HCT116 (cell line): ENCODE measurements at regions not wholly inside any gene's neighbourhood (a gene's known extent, or its start where the extent isn't known, plus 50 kb on each side); places are given as distances from the start of the nearest gene placed in this dataset.

Experiments used
- ATAC-seq: fragments of 200-7000 bp; cut with Tn5 transposase; 2 replicates; pipeline ENCODE4 v1.9.1; 2020; ENCODE audit warnings: mild to moderate bottlenecking, moderate library complexity
- BruUV-seq: library from RNA; stranded (reverse); fragments of 400-500 nt; replicated peaks from 2 replicates; lab custom pipeline; 2021; lab: Mats Ljungman, UMichigan
- CTCF ChIA-PET: fragments of 300-600 bp; sonication (Branson Sonifier 250); formaldehyde crosslinking; loops from one replicate; lab custom pipeline; 2021; ENCODE audit warnings: antibody characterized with exemption; lab: Charles Lee
- POLR2A ChIA-PET: fragments of 300-600, 350-600 bp; sonication (Branson Sonifier 250); formaldehyde crosslinking; loops from one replicate; lab custom pipeline; 2021; ENCODE audit warnings: antibody characterized with exemption; lab: Charles Lee
- RAD21 ChIA-PET, 2 experiments: fragments of 300-600 bp; sonication (Branson Sonifier 250); formaldehyde crosslinking; loops; one replicate each; lab custom pipeline; 2023; ENCODE audit warnings: low total read pairs in 2 of 2; ENCODE audit not compliant: uncharacterized antibody in 2 of 2, unreplicated experiment in 2 of 2, low non-redundant PET in 1 of 2; lab: Charles Lee
- DNase-seq: peaks from one replicate; pipeline ENCODE4 v3.0.0-alpha.2; 2010; ENCODE audit warnings: low read depth, low spot score
- H2AFZ ChIP-seq: fragments of 200-600 bp; shearing (Covaris generic), sonication (generic); 2 replicates; pipeline ENCODE4 v1.6.1; 2017; ENCODE audit warnings: low read depth, mixed run types, mixed read lengths, antibody characterized with exemption, low read length; ENCODE audit not compliant: poor library complexity, severe bottlenecking
- H3K27ac ChIP-seq: 2 replicates; pipeline ENCODE4 v1.5.1; 2012; ENCODE audit warnings: low read depth, low read length
- H3K27me3 ChIP-seq: fragments of 200-600 bp; sonication (generic); 2 replicates; pipeline ENCODE4 v1.6.1; 2016; ENCODE audit warnings: mixed run types, low read length, mixed read lengths; ENCODE audit not compliant: insufficient read depth
- H3K36me3 ChIP-seq, 2 experiments: fragments of 200-500 bp in 1 of 2; fragments of 200-600 bp in 1 of 2; sonication (Bioruptor generic) in 1 of 2; sonication (generic) in 1 of 2; 2 replicates each; pipeline versions ENCODE4 v1.5.1 to v1.6.1; 2014 to 2016; ENCODE audit warnings: low read length in 2 of 2, inconsistent platforms in 1 of 2, mixed read lengths in 1 of 2, mixed run types in 1 of 2; ENCODE audit not compliant: insufficient read depth in 2 of 2, control insufficient read depth in 1 of 2
- H3K4me1 ChIP-seq, 2 experiments: fragments of 200-600 bp in 1 of 2; sonication (generic) in 1 of 2; 2 replicates each; pipeline versions ENCODE4 v1.5.1 to v1.6.1; 2012 to 2017; ENCODE audit warnings: low read length in 2 of 2, inconsistent platforms in 1 of 2, mild to moderate bottlenecking in 1 of 2, mixed read lengths in 1 of 2, mixed run types in 1 of 2, moderate library complexity in 1 of 2; ENCODE audit not compliant: insufficient read depth in 2 of 2, control insufficient read depth in 1 of 2
- H3K4me2 ChIP-seq: fragments of 200-600 bp; sonication (generic); 2 replicates; pipeline ENCODE4 v1.6.1; 2017; ENCODE audit warnings: mixed run types, low read length, mixed read lengths
- H3K4me3 ChIP-seq, 2 experiments: fragments of 200-600 bp in 1 of 2; sonication (generic) in 1 of 2; replicated peaks in 1 of 2; 2 replicates each; pipeline ENCODE4 v1.5.1; 2011 to 2016; ENCODE audit warnings: low read length in 2 of 2, control low read depth in 1 of 2, low read depth in 1 of 2, mild to moderate bottlenecking in 1 of 2, mixed read lengths in 1 of 2, mixed run types in 1 of 2
- H3K79me2 ChIP-seq: fragments of 200-600 bp; sonication (generic); 2 replicates; pipeline ENCODE4 v1.6.1; 2017; ENCODE audit warnings: mild to moderate bottlenecking, mixed run types, low read length, moderate library complexity, mixed read lengths; ENCODE audit not compliant: insufficient read depth
- H3K9ac ChIP-seq: fragments of 200-600 bp; sonication (generic); 2 replicates; pipeline ENCODE4 v1.6.1; 2016; ENCODE audit warnings: low read length, mixed read lengths
- H3K9me2 ChIP-seq: fragments of 200-600 bp; sonication (generic), shearing (Covaris generic); 2 replicates; pipeline ENCODE4 v1.6.1; 2017; ENCODE audit warnings: mixed run types, mild to moderate bottlenecking, moderate library complexity; ENCODE audit not compliant: insufficient read depth
- H3K9me3 ChIP-seq, 2 experiments: fragments of 200-500 bp in 1 of 2; fragments of 200-600 bp in 1 of 2; sonication (Bioruptor generic) in 1 of 2; sonication (generic) in 1 of 2; 2 replicates each; pipeline ENCODE4 v1.6.1; 2014 to 2017; ENCODE audit warnings: low read length in 2 of 2, mixed read lengths in 2 of 2, inconsistent platforms in 1 of 2, low read depth in 1 of 2, mild to moderate bottlenecking in 1 of 2, mixed run types in 1 of 2, moderate library complexity in 1 of 2; ENCODE audit not compliant: control insufficient read depth in 1 of 2, insufficient read depth in 1 of 2
- H4K20me1 ChIP-seq: fragments of 200-600 bp; sonication (generic), shearing (Covaris generic); 2 replicates; pipeline ENCODE4 v1.6.1; 2017; ENCODE audit warnings: mixed run types, mild to moderate bottlenecking, moderate library complexity; ENCODE audit not compliant: insufficient read depth
- CEBPB ChIP-seq: IDR thresholded peaks from 2 replicates; pipeline ENCODE4 v1.6.1; 2012; ENCODE audit warnings: low read depth
- RAD21 ChIP-seq: IDR thresholded peaks from 2 replicates; pipeline ENCODE4 v1.6.1; 2012; ENCODE audit warnings: low read depth, mild to moderate bottlenecking
- SP1 ChIP-seq: IDR thresholded peaks from 2 replicates; pipeline ENCODE4 v1.6.1; 2012; ENCODE audit warnings: low read depth
- ZFX ChIP-seq: fragments of 450-650 bp; IDR thresholded peaks from 2 replicates; pipeline ENCODE4 v1.6.1; 2017
- intact Hi-C: fragments of 100-400 bp; cut with micrococcal nuclease; formaldehyde crosslinking; loops from 2 replicates; pipeline ENCODE4 v1.10.0; 2022
- TF ChIP-seq, protein P1 (sequence below): IDR thresholded peaks from 2 replicates; pipeline ENCODE4 v1.6.1; 2012; ENCODE audit warnings: low read depth
- TF ChIP-seq, protein P2 (sequence below), 3 experiments: fragments of 200-600 bp in 1 of 3; sonication (generic) in 1 of 3; IDR thresholded peaks in 2 of 3; conservative IDR thresholded peaks in 1 of 3; 2 replicates each; pipeline ENCODE4 v1.5.1; 2012 to 2017; ENCODE audit warnings: low read depth in 2 of 3, low read length in 2 of 3, antibody characterized with exemption in 1 of 3, borderline replicate concordance in 1 of 3, control low read depth in 1 of 3, mild to moderate bottlenecking in 1 of 3, mixed read lengths in 1 of 3, mixed run types in 1 of 3, moderate library complexity in 1 of 3; ENCODE audit not compliant: insufficient read depth in 1 of 3

DNA sequence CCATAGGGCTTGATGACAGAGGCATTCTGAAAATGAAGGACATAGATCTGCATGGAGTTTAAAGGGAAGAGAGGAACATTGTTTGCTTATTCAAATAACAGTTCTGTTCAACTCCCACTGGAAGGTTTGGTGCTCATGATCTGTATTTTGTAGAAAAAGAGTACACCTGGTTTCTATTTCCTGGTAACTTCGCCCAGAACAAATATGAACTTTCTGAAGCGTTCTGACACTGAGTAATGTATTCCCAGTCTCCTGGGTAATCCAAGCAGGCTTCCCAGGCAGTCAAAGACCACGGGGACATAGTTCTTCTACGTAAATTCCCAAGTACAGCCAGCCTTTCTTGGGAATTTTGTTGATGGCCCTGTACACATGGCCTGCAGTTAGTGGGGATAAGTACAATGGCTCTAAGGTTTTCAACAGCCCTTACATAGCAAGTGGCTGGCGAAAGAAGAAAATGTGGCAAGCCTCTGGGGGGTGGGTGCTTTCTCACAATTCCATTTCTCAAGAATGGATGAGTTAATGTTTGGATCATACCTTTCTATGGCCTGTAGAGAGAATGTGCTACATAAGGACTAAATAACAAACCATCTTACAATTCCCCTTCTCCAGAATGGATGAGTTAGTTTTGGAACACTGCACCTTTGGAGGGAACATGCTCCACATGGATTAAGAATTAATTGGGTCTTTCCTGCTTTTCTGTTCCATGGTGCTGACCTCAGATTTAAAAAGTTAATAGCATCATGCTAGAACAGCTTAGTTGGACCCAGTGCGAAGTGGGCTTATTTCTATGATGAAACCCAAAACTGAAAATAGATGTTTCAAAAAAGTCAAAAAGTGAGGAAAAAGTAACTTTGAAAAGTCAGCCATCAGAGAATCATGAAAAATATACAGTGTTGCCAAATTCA lies 52.7 kb downstream of the COL6A6 start:
- no peaks in the 10 kb centered on the region for H3K4me1 ChIP-seq
- H3K27ac ChIP-seq = no peak overlapping the region
- CTCF ChIA-PET = no interaction called here
- RAD21 ChIA-PET = no interaction called here
- TF ChIP-seq SP1 (no peak), RAD21 (no peak), ZFX (no peak), CEBPB (no peak)
- TF ChIP-seq, protein P1, sequence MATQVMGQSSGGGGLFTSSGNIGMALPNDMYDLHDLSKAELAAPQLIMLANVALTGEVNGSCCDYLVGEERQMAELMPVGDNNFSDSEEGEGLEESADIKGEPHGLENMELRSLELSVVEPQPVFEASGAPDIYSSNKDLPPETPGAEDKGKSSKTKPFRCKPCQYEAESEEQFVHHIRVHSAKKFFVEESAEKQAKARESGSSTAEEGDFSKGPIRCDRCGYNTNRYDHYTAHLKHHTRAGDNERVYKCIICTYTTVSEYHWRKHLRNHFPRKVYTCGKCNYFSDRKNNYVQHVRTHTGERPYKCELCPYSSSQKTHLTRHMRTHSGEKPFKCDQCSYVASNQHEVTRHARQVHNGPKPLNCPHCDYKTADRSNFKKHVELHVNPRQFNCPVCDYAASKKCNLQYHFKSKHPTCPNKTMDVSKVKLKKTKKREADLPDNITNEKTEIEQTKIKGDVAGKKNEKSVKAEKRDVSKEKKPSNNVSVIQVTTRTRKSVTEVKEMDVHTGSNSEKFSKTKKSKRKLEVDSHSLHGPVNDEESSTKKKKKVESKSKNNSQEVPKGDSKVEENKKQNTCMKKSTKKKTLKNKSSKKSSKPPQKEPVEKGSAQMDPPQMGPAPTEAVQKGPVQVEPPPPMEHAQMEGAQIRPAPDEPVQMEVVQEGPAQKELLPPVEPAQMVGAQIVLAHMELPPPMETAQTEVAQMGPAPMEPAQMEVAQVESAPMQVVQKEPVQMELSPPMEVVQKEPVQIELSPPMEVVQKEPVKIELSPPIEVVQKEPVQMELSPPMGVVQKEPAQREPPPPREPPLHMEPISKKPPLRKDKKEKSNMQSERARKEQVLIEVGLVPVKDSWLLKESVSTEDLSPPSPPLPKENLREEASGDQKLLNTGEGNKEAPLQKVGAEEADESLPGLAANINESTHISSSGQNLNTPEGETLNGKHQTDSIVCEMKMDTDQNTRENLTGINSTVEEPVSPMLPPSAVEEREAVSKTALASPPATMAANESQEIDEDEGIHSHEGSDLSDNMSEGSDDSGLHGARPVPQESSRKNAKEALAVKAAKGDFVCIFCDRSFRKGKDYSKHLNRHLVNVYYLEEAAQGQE = no peak
- TF ChIP-seq, protein P2, sequence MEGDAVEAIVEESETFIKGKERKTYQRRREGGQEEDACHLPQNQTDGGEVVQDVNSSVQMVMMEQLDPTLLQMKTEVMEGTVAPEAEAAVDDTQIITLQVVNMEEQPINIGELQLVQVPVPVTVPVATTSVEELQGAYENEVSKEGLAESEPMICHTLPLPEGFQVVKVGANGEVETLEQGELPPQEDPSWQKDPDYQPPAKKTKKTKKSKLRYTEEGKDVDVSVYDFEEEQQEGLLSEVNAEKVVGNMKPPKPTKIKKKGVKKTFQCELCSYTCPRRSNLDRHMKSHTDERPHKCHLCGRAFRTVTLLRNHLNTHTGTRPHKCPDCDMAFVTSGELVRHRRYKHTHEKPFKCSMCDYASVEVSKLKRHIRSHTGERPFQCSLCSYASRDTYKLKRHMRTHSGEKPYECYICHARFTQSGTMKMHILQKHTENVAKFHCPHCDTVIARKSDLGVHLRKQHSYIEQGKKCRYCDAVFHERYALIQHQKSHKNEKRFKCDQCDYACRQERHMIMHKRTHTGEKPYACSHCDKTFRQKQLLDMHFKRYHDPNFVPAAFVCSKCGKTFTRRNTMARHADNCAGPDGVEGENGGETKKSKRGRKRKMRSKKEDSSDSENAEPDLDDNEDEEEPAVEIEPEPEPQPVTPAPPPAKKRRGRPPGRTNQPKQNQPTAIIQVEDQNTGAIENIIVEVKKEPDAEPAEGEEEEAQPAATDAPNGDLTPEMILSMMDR (IDR thresholded peaks at IDR 0.05 in 2 of 3, conservative IDR thresholded peaks at IDR 0.05 in 1 of 3; ENCODE audit: borderline replicate concordance in 1 of 3, insufficient read depth in 1 of 3, low read depth in 2 of 3, low read length in 2 of 3) = no peak
- ATAC-seq (no peak), DNase-seq (no peak)
- no TSS peak for BruUV-seq
- H3K4me3 ChIP-seq = no peak overlapping the region
- peaks cover 78% of the 10 kb centered on the region for H3K27me3 ChIP-seq
- no peak overlapping the region for H3K9ac ChIP-seq
- H3K4me2 ChIP-seq = no peak overlapping the region
- H4K20me1 ChIP-seq = no peaks in the 10 kb centered on the region
- no peaks in the 10 kb centered on the region for H3K9me3 ChIP-seq
- POLR2A ChIA-PET = no interaction called here
- H3K9me2 ChIP-seq = no peaks in the 10 kb centered on the region
- H3K79me2 ChIP-seq = no peaks in the 10 kb centered on the region
- no peaks in the 10 kb centered on the region for H3K36me3 ChIP-seq
- H2AFZ ChIP-seq = no peak overlapping the region
- intact Hi-C loops = no loop called here
